RCC 7860 (cell line): ENCODE measurements at regions not wholly inside any gene's neighbourhood (a gene's known extent, or its start where the extent isn't known, plus 50 kb on each side); places are given as distances from the start of the nearest gene placed in this dataset.
"Not testable (repeated sequence)": the region's sequence is repeated elsewhere in the genome, so short reads cannot be mapped to it uniquely, and the experiment has no call there.

Experiments used
- DNase-seq: peaks from one replicate; pipeline ENCODE4 v3.0.0-alpha.2; 2015; ENCODE audit warnings: low spot score
- FAIRE-seq: peaks from 2 replicates; lab custom pipeline; 2012; peaks lifted over from hg19 to GRCh38; lab: Jason Lieb, UNC

DNA sequence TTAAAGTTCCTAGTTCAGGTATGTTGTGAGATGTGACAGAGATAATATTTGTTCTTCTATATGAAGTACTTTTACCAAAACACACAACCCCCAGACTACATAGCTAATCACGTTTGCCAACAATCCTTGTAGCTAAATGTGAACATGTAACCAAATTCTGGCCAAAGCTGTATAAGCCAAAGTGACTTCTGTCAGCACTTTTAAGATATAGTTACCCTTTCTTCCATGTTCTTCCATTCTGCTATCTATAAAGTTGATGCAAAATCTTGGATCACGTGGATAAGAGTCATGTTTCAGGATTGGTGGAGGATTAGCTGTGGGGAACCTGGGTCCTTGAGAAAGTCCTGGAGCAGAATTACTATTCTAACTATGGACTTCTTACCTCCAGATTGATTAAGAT is 1366.6 kb downstream of the FSCB start:
- FAIRE-seq (no peak), DNase-seq (no peak)

DNA sequence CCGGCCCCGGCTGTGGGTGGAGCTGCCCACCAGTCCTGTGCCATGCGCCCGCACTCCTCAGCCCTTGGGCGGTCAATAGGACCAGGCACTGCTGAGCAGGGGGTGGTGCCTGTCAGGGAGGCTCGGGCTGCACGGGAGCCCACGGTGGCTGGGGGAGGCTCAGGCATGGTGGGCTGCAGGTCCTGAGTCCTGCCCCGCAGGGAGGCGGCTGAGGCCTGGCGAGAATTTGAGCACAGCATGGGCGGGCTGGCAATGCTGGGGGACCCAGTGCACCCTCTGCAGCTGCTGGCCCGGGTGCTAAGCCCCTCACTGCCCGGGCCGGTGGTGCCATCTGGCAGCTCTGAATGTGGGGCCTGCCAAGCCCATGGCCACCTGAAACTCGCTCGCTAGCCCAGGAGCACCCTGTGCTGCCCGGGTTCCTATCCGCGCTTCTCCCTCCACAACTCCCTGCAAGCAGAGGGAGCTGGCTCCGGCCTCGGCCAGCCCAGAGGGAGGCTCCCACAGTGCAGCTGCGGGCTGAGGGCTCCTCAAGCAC is 1371.1 kb downstream of the FSCB start:
- no peak for FAIRE-seq
- no peak for DNase-seq

DNA sequence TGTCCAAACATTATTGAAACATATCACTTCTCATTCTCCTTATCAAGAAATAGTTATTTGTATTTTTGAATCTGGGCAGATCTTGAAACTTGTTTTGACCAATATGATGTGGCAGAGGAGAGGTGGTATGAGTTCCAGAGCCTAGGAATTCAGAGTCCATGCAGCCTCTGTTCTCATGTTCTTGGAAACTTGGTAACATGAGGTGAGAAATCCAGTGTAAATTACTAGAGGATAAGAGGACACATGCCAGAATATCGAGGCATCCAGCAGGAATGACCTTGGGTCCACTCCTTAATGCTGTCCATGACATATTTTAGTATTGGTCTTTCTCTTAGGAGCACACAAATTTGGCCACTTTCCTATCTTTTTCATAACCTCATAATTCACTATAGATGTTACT is 1374.6 kb downstream of the FSCB start:
- DNase-seq (no peak), FAIRE-seq (no peak)

DNA sequence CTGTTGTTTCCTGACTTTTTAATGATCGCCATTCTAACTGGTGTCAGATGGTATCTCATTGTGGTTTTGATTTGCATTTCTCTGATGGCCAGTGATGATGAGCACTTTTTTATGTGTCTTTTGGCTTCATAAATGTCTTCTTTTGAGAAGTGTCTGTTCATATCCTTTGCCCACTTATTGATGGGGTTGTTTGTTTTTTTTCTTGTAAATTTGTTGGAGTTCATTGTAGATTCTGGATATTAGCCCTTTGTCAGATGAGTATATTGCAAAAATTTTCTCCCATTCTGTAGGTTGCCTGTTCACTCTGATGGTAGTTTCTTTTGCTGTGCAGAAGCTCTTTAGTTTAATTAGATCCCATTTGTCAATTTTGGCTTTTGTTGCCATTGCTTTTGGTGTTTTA is 1378.7 kb downstream of the FSCB start:
- not testable (repeated sequence) for FAIRE-seq, DNase-seq

GRCh38 chr14:43127874-43128273 is 1379.2 kb downstream of the FSCB start:
- not testable (repeated sequence) for DNase-seq, FAIRE-seq

- no peak for FAIRE-seq
- no peak for DNase-seq
Measured at GRCh38 chr14:43123544-43123943, 1383.5 kb downstream of the FSCB start.

DNA sequence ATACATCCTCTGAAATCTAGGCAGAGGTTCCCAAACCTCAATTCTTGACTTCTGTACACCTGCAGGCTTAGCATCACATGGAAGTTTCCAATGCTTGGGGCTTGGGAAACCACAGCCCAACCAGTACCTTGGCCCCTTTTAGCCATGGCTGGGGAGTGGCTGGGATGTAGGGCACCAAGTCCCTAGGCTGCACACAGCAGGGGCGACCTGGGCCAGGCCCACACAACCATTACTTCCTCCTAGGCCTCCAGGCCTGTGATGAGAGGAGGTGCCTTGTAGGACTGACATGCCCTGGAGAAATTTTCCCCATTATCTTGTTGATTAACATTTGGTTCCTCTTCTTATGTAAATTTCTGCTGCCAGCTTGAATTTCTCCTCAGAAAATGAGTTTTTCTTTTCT is 1387.4 kb downstream of the FSCB start:
- FAIRE-seq (no peak), DNase-seq (no peak)

GRCh38 chr14:43116341-43116740 is 1390.7 kb downstream of the FSCB start:
- DNase-seq (peak; percentile 57), FAIRE-seq (peak; percentile 76)

GRCh38 chr14:43105305-43105704 is 1401.8 kb downstream of the FSCB start:
- DNase-seq = no peak

DNA sequence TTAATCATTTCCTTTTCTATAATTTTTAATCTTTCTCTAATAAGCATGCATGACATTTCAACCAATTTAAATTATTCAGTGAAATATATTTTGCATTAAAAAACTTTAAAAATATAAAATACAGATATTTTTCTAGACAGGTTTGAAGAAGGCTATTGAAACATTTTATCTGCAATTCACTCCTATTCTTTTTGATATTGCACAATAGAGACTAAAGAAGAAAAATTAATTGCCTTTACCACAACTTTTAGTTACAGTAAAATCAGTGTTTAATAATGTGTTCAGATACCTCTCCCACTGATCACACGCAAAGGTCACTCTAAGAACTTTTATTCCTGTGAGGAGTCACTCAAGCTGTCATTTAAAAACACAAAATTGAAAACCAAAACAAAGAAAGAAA is 1416.7 kb downstream of the FSCB start:
- DNase-seq = no peak

More at GRCh38 chr14:43105305-43105704, 1401.8 kb downstream of the FSCB start:
- FAIRE-seq = no peak

DNA sequence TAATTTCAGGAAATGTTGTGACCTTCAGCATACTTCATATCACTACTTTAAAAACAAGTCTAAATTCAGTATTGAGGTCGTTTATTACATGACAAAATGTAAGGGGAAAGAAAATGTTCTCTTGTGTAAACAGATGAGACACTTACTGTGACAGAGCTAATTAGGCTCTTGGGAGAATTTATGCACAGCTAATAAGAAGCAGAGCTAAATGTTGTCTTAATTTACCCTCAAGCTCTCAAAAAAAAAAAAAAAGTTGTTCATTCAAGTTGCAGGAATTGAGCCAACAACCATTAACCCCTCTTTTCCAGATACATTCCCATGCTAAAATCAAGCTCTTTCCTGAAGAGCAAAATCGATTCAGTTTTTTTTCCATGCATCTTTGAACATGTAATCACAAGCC is 1419.4 kb downstream of the FSCB start:
- DNase-seq (no peak), FAIRE-seq (no peak)

More for the DNA sequence above, 1416.7 kb downstream of the FSCB start:
- FAIRE-seq = no peak

DNA sequence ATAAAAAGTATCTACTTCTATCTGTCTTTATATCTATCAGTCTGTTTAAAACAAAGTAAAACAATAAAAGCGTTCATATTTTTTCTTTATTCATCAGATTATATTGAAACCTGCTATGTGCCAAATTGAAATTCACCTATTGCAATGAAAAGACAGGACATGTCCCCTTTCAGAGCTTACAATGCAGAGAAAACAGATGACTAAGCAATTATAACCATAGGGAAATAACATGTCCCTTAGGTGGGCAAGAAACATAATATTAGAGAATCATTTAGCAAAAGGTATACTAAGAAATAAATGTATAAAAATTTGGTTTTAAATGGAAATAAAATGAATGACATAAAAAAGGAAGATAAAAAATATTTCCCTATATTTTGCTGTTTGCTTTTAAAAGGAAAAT is 1421.3 kb downstream of the FSCB start:
- FAIRE-seq (no peak), DNase-seq (no peak)

DNA sequence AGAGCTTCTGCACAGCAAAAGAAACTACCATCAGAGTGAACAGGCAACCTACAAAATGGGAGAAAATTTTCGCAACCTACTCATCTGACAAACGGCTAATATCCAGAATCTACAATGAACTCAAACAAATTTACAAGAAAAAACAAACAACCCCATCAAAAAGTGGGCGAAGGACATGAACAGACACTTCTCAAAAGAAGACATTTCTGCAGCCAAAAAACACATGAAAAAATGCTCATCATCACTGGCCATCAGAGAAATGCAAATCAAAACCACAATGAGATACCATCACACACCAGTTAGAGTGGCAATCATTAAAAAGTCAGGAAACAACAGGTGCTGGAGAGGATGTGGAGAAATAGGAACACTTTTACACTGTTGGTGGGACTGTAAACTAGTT is 1439.7 kb downstream of the FSCB start:
- not testable (repeated sequence) for FAIRE-seq

DNA sequence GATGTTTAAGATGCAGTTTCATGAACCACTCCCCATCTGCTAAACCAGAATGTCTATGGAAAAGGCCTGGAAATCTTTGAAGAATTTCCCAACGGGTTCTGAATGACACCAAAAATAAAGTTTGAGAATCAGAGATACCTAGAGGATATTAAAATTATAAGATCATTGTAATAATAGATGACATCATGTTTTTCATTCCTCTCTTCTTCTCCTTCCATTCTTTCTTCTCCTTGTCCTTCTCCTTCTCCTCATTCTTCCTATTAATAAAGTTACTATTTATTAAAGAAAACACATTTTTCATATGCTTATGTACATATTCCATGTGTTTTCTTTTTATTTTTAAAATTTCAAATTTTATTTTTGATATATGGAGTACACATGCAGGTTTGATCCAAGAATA is 1449.4 kb downstream of the LRFN5 start:
- FAIRE-seq (no peak), DNase-seq (no peak)

More for the DNA sequence above, 1439.7 kb downstream of the FSCB start:
- DNase-seq = not testable (repeated sequence)

GRCh38 chr14:43052897-43053296 is 1446.2 kb downstream of the LRFN5 start:
- no peak for FAIRE-seq

GRCh38 chr14:43043850-43044249 is 1437.2 kb downstream of the LRFN5 start:
- no peak for FAIRE-seq
- DNase-seq = no peak

More at GRCh38 chr14:43052897-43053296, 1446.2 kb downstream of the LRFN5 start:
- no peak for DNase-seq

DNA sequence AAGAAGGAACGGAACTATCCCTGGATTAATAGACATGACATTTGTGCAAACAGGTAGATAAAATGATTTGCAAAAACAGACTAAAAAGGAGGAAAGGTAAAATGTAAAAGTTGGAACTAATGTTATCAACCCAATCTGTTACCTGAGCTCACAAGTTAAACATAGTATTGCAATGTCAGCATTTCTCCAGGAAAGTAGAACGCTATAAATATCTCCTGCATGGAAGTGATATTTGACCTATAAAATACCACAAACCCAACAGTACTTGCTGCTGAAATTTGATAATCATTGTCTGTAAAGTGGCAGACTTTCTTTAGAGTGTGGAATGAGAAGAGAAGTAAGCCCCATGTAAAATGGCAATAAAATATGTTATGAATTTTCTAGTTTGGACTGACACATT is 1435.7 kb downstream of the LRFN5 start:
- FAIRE-seq = no peak
- DNase-seq = no peak

GRCh38 chr14:43041976-43042375 is 1435.3 kb downstream of the LRFN5 start:
- no peak for DNase-seq
- no peak for FAIRE-seq

DNA sequence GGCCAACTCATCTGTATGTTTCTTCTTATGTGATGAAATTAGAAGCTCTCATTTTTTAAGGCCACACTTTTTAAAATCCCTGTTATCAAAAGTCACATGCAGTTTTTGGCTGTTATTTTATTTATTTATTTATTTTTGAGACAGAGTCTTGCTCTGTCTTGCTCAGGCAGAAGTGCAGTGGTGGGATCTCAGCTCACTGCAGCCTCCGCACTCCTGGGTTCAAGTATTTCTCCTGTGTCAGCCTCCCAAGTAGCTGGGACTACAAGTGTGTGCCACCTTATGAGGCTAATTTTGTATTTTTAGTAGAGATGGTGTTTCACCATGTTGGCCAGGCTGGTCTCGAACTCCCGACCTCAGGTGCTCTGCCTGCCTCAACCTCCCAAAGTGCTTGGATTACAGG is 1434.5 kb downstream of the LRFN5 start:
- FAIRE-seq = no peak
- no peak for DNase-seq

GRCh38 chr14:43039881-43040280 is 1433.2 kb downstream of the LRFN5 start:
- no peak for FAIRE-seq
- DNase-seq = no peak

DNA sequence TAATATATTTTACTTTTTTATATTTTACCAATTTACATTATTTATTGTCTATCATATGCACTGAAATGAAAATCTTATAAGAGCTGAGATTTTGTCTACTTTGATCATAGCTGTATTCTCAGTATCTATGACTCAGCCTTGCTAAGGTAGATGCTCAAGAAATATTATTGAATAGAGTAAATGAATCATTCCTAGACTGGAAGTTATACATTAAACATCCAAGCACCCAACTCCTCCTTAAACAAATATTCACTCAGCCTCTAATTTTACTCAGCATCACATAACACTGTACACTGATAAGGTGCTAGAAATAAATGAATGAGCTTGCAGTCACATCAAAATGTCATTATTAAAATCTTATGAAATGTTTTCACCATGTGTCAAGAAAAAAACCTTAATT is 1424.9 kb downstream of the LRFN5 start:
- DNase-seq = peak; percentile 24
- peak; percentile 61 for FAIRE-seq

DNA sequence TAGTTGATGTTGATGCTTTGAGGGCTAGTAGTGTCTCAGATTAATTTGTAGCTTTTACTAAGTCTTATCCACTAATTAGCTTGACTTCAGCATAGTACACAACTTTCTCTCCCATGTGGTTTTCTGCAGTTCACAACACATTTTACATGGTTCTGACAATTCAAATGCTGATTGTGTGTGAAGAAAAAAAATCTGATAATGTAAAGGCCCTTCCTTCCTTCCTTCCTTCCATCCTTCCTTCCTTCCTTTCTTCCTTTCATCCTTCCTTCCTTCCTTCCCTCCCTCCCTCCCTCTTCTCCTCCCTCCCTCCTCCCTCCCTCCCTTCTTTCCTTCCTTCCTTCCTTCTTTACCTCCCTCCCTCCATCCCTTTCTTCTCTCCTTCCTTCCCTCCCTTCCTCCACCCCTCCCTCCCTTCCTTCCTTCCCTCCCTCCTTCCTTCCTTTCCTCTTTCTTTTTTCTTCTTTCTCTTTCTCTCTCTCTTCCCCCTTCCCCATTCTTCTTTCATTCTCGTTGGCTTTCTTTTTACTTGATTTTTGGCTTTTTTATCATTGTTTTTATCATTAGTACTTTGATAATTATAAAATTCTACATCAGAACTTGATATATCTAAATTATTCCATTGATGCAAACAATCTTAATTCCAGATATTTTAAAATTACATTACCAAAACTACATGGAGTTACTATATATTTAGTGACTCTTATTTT is 1415.6 kb downstream of the LRFN5 start:
- FAIRE-seq = no peak
- DNase-seq = no peak

DNA sequence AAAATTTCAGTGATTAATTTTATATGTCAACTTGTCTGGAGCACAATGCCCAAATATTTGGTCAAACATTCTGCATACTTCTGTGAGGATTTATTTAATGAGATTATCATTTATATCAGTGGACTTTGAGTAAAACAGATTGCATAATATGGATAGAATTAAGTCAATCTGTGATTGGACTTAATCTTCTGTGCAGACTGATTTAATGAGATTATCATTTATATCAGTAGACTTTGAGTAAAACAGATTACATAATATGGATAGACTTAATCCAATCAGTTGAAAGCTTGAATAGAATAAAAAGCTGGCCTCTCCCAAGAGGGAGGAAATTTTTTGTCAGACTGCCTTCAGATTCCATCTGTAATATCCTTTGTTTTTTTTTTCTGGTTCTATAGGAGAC is 1413.2 kb downstream of the LRFN5 start:
- FAIRE-seq (no peak), DNase-seq (no peak)
